ENCODE measurements at regions not wholly inside any gene's neighbourhood (a gene's known extent, or its start where the extent isn't known, plus 50 kb on each side); places are given as distances from the start of the nearest gene placed in this dataset.
"Not testable (repeated sequence)": the region's sequence is repeated elsewhere in the genome, so short reads cannot be mapped to it uniquely, and the experiment has no call there.

- Histone ChIP-seq H3K27me3 (ENCODE audit: control insufficient read depth, insufficient read depth, low read length) (no peaks in the 10 kb centered on the region), H3K4me3 (ENCODE audit: low read length) (no peak overlapping the region), H3K4me1 (ENCODE audit: control insufficient read depth, insufficient read depth, low read length) (peaks cover 5% of the 10 kb centered on the region), H3K9me3 (ENCODE audit: control insufficient read depth, low read length) (no peaks in the 10 kb centered on the region), H3K9ac (ENCODE audit: low read length) (no peak overlapping the region), H3K36me3 (ENCODE audit: control insufficient read depth, insufficient read depth, low read length) (no peaks in the 10 kb centered on the region)
Measured at GRCh38 chr1:113291777-113292602, 98.3 kb upstream of the MAGI3 start.

GRCh38 chr1:113292603-113293255, 97.6 kb upstream of the MAGI3 start:
- Histone ChIP-seq H3K9ac (ENCODE audit: low read length) (no peak overlapping the region), H3K4me1 (ENCODE audit: control insufficient read depth, insufficient read depth, low read length) (peaks cover 5% of the 10 kb centered on the region), H3K4me3 (ENCODE audit: low read length) (no peak overlapping the region), H3K36me3 (ENCODE audit: control insufficient read depth, insufficient read depth, low read length) (no peaks in the 10 kb centered on the region), H3K27me3 (ENCODE audit: control insufficient read depth, insufficient read depth, low read length) (no peaks in the 10 kb centered on the region), H3K9me3 (ENCODE audit: control insufficient read depth, low read length) (no peaks in the 10 kb centered on the region)

- no peak overlapping the region for H3K9ac ChIP-seq (ENCODE audit: low read length)
- H3K9me3 ChIP-seq (ENCODE audit: control insufficient read depth, low read length) = no peaks in the 10 kb centered on the region
- no peaks in the 10 kb centered on the region for H3K27me3 ChIP-seq (ENCODE audit: control insufficient read depth, insufficient read depth, low read length)
- H3K4me3 ChIP-seq (ENCODE audit: low read length) = no peak overlapping the region
- peaks cover 5% of the 10 kb centered on the region for H3K4me1 ChIP-seq (ENCODE audit: control insufficient read depth, insufficient read depth, low read length)
- no peaks in the 10 kb centered on the region for H3K36me3 ChIP-seq (ENCODE audit: control insufficient read depth, insufficient read depth, low read length)
Measured at GRCh38 chr1:113293256-113293626, 97.1 kb upstream of the MAGI3 start.

GRCh38 chr1:113297749-113298148, 92.6 kb upstream of the MAGI3 start:
- Histone ChIP-seq H3K36me3 (ENCODE audit: control insufficient read depth, insufficient read depth, low read length) (no peaks in the 10 kb centered on the region), H3K9me3 (ENCODE audit: control insufficient read depth, low read length) (no peaks in the 10 kb centered on the region), H3K4me1 (ENCODE audit: control insufficient read depth, insufficient read depth, low read length) (peaks cover 14% of the 10 kb centered on the region), H3K4me3 (ENCODE audit: low read length) (no peak overlapping the region), H3K9ac (ENCODE audit: low read length) (no peak overlapping the region), H3K27me3 (ENCODE audit: control insufficient read depth, insufficient read depth, low read length) (no peaks in the 10 kb centered on the region)

- Histone ChIP-seq H3K4me1 (ENCODE audit: control insufficient read depth, insufficient read depth, low read length) (peaks cover 13% of the 10 kb centered on the region), H3K27me3 (ENCODE audit: control insufficient read depth, insufficient read depth, low read length) (no peaks in the 10 kb centered on the region), H3K4me3 (ENCODE audit: low read length) (no peak overlapping the region), H3K9me3 (ENCODE audit: control insufficient read depth, low read length) (no peaks in the 10 kb centered on the region), H3K9ac (ENCODE audit: low read length) (no peak overlapping the region), H3K36me3 (ENCODE audit: control insufficient read depth, insufficient read depth, low read length) (no peaks in the 10 kb centered on the region)
Measured at GRCh38 chr1:113298941-113299340, 91.4 kb upstream of the MAGI3 start.

DNA sequence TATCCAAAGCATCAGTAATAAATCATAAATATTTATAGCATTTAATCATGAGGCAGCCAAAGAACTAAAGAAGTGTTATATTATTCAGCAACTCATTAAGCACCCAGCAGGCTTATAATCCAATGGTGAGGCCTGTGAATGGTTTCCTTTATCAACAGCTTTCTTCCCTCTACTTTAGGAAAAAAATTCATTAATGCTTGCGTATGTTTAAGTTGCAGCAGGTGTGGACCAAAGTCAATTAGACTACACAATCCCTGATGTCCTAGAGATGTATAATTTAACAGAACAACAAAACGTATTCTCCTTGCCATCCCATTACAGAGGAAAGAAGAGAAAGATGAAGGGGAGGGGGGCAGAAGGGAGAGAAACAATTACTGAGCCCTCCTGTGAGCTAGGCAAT, 87.7 kb upstream of the MAGI3 start:
- Histone ChIP-seq H3K4me3 (ENCODE audit: low read length) (no peak overlapping the region), H3K9ac (ENCODE audit: low read length) (no peak overlapping the region), H3K4me1 (ENCODE audit: control insufficient read depth, insufficient read depth, low read length) (peaks cover 13% of the 10 kb centered on the region), H3K9me3 (ENCODE audit: control insufficient read depth, low read length) (no peaks in the 10 kb centered on the region), H3K27me3 (ENCODE audit: control insufficient read depth, insufficient read depth, low read length) (no peaks in the 10 kb centered on the region), H3K36me3 (ENCODE audit: control insufficient read depth, insufficient read depth, low read length) (no peaks in the 10 kb centered on the region)

GRCh38 chr1:113303267-113303666, 87.0 kb upstream of the MAGI3 start:
- peaks cover 16% of the 10 kb centered on the region for H3K4me1 ChIP-seq (ENCODE audit: control insufficient read depth, insufficient read depth, low read length)
- H3K4me3 ChIP-seq (ENCODE audit: low read length) = no peak overlapping the region
- H3K36me3 ChIP-seq (ENCODE audit: control insufficient read depth, insufficient read depth, low read length) = no peaks in the 10 kb centered on the region

DNA sequence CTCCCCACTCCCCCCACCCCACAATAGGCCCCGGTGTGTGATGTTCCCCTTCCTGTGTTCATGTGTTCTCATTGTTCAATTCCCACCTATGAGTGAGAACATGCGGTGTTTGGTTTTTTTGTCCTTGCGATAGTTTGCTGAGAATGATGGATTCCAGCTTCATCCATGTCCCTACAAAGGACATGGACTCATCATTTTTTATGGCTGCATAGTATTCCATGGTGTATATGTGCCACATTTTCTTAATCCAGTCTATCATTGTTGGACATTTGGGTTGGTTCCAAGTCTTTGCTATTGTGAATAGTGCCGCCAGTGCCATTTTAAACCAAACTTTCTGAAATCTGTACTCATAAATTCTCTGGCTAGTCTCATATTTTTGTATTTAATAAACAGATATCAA, 85.3 kb upstream of the MAGI3 start:
- H3K4me1 ChIP-seq (ENCODE audit: control insufficient read depth, insufficient read depth, low read length) = peaks cover 18% of the 10 kb centered on the region
- H3K9me3 ChIP-seq (ENCODE audit: control insufficient read depth, low read length); H3K9ac ChIP-seq (ENCODE audit: low read length); H3K4me3 ChIP-seq (ENCODE audit: low read length); H3K27me3 ChIP-seq (ENCODE audit: control insufficient read depth, insufficient read depth, low read length); H3K36me3 ChIP-seq (ENCODE audit: control insufficient read depth, insufficient read depth, low read length): not testable (repeated sequence)

More at GRCh38 chr1:113303267-113303666, 87.0 kb upstream of the MAGI3 start:
- H3K9ac ChIP-seq (ENCODE audit: low read length) = no peak overlapping the region
- no peaks in the 10 kb centered on the region for H3K9me3 ChIP-seq (ENCODE audit: control insufficient read depth, low read length)
- no peaks in the 10 kb centered on the region for H3K27me3 ChIP-seq (ENCODE audit: control insufficient read depth, insufficient read depth, low read length)

- no peak overlapping the region for H3K9ac ChIP-seq (ENCODE audit: low read length)
- peaks cover 5% of the 10 kb centered on the region for H3K4me1 ChIP-seq (ENCODE audit: control insufficient read depth, insufficient read depth, low read length)
- no peak overlapping the region for H3K4me3 ChIP-seq (ENCODE audit: low read length)
- no peaks in the 10 kb centered on the region for H3K9me3 ChIP-seq (ENCODE audit: control insufficient read depth, low read length)
- H3K36me3 ChIP-seq (ENCODE audit: control insufficient read depth, insufficient read depth, low read length) = no peaks in the 10 kb centered on the region
- no peaks in the 10 kb centered on the region for H3K27me3 ChIP-seq (ENCODE audit: control insufficient read depth, insufficient read depth, low read length)
Measured at GRCh38 chr1:113307771-113308445, 82.4 kb upstream of the MAGI3 start.

DNA sequence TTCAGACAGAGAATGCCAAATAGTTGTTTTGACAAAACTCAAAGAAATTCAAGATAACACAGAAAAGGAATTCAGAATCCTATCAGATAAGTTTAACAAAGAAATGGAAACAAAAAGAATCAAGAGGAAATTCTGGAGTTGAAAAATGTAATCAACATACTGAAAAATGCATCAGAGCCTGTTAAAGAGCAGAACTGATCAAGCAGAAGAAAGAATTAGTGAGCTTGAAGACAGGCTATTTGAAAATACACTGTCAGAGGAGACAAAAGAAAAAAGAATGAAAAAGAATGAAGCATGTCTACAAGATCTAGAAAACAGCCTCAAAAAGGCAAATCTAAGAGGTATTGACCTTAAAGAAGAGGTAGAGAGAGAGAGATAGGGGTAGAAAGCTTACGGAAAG, 77.7 kb upstream of the MAGI3 start:
- H3K9me3 ChIP-seq (ENCODE audit: control insufficient read depth, low read length); H3K9ac ChIP-seq (ENCODE audit: low read length); H3K27me3 ChIP-seq (ENCODE audit: control insufficient read depth, insufficient read depth, low read length); H3K4me3 ChIP-seq (ENCODE audit: low read length); H3K36me3 ChIP-seq (ENCODE audit: control insufficient read depth, insufficient read depth, low read length); H3K4me1 ChIP-seq (ENCODE audit: control insufficient read depth, insufficient read depth, low read length): not testable (repeated sequence)

DNA sequence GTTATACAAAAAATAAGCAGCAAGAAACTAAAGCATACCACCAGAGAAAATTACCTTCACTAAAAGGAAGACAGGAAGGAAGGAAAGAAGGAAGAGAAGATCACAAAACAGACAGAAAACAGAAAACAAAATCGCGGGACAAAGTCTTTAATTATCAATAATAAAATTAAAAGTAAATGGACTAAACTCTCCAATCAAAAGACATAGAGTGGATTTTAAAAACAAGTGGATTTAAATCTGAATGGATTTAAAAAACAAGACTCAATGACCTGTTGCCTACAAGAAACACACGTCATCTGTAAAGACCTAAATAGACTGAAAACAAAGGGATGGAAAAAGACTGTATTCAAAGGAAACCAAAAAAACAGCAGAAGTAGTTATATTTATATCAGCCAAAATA, 75.7 kb upstream of the MAGI3 start:
- Histone ChIP-seq H3K9ac (ENCODE audit: low read length) (no peak overlapping the region), H3K4me1 (ENCODE audit: control insufficient read depth, insufficient read depth, low read length) (no peaks in the 10 kb centered on the region), H3K9me3 (ENCODE audit: control insufficient read depth, low read length) (no peaks in the 10 kb centered on the region), H3K36me3 (ENCODE audit: control insufficient read depth, insufficient read depth, low read length) (no peaks in the 10 kb centered on the region), H3K4me3 (ENCODE audit: low read length) (no peak overlapping the region), H3K27me3 (ENCODE audit: control insufficient read depth, insufficient read depth, low read length) (no peaks in the 10 kb centered on the region)

- H3K36me3 ChIP-seq (ENCODE audit: control insufficient read depth, insufficient read depth, low read length) = no peaks in the 10 kb centered on the region
- H3K9me3 ChIP-seq (ENCODE audit: control insufficient read depth, low read length) = no peaks in the 10 kb centered on the region
Measured at GRCh38 chr1:113320272-113320671, 70.0 kb upstream of the MAGI3 start.

More at GRCh38 chr1:113320272-113320671, 70.0 kb upstream of the MAGI3 start:
- H3K9ac ChIP-seq (ENCODE audit: low read length) = no peak overlapping the region
- H3K4me1 ChIP-seq (ENCODE audit: control insufficient read depth, insufficient read depth, low read length) = peaks cover 17% of the 10 kb centered on the region
- H3K4me3 ChIP-seq (ENCODE audit: low read length) = no peak overlapping the region
- H3K27me3 ChIP-seq (ENCODE audit: control insufficient read depth, insufficient read depth, low read length) = no peaks in the 10 kb centered on the region

Measured in mucosa of stomach (tissue), 1 donor.